ENCODE measurements at regions not wholly inside any gene's neighbourhood (a gene's known extent, or its start where the extent isn't known, plus 50 kb on each side); places are given as distances from the start of the nearest gene placed in this dataset.
A peak's percentile ranks its signal among the peaks of the same experiment; 100 is the strongest.
"Not testable (repeated sequence)": the region's sequence is repeated elsewhere in the genome, so short reads cannot be mapped to it uniquely, and the experiment has no call there.

DNA sequence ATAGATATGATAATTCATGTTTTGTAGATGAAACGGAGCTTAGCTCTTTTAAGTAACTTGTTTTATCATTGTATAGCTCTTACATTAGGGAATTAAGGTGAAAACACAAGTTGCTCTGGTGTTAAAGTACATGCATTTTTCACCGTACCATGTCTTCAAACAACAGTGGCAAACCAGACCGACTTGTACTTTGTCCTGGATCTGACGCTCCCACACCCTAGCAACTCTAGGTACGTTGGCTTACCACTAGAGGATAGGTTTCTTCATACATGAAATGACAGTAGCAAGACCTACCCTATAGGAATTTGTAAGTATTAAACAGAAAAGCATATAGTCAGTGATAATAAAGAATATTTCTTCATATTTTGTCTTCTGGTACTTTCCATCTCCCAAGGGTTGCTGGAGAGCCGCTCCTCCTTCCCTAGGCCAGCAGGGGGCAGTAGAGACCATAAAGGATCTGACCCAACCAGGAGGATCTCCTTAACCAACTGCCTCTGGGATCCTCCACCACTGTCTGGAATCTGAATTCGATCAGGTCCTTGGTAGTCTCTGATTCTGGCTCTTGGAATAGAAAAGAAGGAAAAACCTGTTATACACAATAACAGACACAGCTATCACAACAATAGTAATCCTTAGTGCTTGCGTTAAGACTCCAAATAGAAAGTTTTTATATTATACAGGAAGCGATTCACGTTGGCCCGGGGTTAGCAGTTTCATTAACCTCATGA, 136.7 kb downstream of the CAVIN4 start:
- peak in 1 of 2 experiments; percentile 23 for DNase-seq

DNA sequence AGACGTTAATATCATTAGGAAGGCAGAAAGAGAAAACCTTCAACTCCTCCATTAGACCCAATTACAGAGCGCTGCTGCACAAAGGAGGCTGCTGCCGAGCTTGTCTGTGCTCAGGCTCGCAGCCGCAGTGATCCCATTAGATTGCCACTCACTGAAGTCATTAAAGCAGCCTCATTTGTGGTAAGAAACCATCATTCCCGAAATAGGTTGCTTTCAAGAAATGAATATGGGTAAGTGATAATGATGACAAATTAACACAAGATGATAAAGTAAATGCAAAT, 137.2 kb downstream of the CAVIN4 start:
- DNase-seq: no peak

DNA sequence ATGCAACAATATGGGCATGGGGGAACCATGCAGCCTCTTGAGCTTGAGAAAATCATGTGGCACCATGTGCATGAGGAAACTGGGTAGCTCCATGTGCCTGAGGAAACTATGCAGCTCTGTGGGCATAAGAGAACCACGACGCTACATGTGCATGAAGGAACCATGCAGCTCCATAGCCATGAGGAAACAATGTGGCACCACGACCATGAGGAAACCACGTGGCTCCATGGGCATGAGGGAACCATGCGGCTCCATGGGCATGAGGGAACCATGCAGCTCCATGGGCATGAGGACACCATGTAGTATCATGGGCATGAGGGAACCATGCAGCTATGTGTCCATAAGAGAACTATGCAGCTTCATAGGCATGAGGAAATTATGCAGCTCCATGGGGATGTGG, 140.8 kb downstream of the CAVIN4 start:
- DNase-seq: no peak

DNA sequence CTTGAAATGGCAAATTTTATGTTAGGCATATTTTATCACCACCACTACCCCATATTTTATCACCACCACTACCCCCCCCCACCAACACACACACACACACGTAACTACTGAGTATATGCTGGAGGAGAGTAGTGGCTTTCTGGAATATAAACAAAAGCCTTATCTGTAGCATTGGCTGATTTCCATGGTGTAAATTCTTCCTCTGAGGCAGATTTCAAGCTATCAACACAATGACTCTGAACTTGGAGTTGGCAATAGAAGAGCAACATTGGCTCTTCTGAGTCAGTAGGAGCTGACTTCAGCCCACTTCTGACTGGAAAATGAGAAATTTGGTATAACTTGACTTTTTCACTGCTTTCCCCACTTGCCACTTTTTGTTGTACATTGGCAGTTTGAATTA, 143.0 kb downstream of the CAVIN4 start:
- no peak for DNase-seq

DNA sequence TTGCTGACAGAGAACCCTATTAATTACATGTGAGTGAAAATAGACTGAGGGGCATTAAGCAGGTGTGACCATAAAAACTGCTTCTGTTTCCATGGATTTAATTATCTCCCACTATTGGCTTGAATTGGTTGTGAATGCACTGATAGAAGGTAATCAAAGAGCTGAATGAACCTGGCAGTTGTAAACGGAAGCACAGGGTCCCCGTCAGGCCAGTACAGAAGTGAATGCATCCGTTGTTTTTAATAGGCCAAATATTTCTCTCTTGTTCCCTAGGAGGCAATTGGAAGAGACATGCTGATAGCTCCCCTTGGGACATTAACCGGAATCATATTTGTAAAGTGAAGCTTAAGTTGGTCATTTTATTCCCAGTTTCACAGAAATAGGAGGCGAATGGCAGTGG, 147.0 kb downstream of the CAVIN4 start:
- no peak for DNase-seq

DNA sequence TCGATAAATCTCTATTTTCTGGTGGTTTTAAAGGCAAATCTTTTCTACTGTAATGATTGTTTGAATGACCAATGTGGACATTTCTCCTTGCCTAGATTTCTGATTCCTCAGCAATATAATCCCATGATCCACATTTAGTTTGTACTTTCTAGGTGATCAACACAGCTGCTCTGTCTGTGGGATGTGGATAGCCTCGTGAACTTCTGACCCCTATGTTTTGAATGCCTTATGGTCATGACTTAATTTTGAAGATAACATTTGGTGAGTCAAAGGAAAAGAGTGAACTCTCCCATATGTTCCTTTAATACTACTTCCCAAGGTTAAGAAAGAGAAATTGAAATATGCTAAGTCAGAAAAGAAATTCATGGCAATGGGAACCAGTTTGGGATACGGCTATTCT, 147.5 kb downstream of the CAVIN4 start:
- DNase-seq: no peak

DNA sequence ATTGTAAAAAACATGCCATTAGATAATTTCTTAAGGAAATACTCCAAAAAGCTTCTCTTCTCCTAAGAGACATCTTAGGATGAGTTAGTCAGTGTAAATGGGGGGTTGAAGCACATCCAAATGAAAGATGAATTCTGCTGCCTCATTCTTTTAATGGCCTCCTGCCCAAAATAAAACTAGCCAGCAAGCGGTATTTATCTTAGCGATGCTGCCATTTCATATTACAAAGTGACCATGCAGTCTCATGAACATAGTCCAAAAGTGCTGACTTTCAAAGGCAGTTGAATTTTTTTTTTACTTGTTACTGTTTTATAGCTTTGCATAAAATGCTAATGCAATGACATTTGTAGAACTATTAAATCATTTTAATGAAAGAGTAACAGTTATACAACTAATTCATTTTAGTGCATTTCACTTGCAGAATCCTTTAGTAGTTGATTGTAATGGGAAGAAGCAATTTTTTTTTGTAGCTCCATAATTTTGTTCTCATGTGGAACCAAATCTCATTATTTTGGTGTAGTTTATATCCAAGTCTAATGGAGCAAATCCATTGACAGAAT, 151.5 kb downstream of the CAVIN4 start:
- no peak for DNase-seq

DNA sequence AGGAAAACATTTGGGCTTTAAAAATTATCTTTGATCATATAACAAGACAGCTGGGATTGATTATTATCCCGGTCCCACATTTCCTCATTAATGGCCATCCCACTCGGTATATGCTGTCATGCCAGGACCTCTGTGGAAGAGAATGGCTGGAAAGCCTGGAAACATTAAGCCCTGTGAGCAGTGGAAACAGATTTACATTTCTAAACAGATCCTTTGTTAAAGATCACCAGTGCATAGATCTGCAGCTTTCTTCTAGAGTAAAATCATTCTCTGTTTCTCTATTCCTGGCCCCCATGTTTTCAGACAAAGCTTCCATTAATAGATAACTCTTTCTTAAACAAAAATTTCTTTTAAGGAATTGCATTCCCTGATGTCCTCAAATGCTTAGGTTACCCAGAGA, 152.2 kb downstream of the CAVIN4 start:
- DNase-seq: no peak

DNA sequence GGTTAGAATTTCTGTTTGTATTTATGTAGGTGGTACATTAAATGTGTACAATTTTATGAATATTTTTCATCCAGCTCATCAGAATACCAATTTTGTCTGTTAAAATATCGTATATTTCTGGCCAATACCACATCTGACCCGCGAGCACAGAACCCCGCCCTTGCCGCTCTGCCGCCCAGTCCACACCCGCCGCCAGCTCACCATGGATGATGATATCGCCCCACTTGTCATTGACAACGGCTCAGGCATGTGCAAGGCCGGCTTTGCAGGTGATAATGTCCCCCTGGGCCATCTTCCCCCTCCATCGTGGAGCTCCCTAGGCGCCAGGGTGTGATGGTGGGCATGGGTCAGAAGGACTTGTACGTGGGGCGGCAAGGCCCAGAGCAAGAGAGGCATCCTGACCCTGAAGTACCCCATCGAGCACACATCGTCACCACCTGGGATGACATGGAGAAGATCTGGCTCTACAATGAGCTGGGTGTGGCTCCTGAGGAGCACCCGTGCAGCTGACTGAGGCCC, 153.2 kb downstream of the CAVIN4 start:
- no peak for DNase-seq

DNA sequence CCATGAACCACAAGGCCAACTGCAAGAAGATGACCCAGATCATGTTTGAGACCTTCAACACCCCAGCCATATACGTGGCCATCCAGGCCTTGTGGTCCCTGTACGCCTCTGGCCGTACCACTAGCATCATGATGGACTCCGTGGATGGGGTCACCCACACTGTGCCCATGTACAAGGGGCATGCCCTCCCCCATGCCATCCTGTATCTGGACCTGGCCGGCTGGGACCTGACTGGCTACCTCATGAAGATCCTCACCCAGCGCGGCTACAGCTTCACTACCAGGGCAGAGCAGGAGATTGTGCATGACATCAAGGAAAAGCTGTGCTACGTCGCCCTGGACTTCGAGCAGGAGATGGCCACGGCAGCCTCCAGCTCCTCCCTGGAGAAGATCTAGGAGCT, 153.7 kb downstream of the CAVIN4 start:
- no peak for DNase-seq

DNA sequence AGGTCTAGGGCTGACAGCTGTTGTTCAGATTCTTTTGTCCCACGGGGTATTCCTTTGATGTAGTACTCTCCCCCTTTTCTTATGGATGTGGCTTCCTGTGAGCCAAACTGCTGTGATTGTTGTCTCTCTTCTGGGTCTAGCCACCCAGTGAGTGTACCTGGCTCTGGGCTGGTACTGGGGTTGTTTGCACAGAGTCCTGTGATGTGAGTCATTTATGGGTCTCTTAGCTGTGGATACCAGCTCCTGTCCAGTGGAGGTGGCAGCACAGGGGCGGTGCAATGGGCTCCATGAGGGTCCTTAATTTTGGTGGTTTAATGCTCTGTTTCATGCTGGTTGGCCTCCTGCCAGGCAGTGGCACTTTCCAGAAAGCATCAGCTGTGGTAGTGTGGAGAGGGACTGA, 161.3 kb downstream of the CAVIN4 start:
- no peak for DNase-seq

DNA sequence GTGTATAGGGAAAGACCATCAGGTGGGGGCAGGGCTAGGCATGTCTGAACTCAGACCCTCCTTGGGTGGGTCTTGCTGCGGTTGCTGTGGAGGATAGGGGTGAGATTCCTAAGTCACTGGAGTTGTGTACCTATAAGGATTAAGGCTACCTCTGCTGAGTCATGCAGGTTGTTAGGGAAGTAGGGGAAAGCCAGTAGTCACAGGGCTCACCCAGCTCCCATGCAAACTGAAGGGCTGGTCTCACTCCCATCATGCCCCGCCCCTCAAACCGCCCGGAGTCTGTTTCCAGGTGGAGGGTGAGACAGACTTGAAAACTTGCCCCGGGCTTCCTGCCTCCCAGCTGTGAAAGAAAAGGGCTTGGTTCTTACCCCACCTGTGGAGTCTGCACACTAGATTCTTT, 161.8 kb downstream of the CAVIN4 start:
- no peak for DNase-seq

DNA sequence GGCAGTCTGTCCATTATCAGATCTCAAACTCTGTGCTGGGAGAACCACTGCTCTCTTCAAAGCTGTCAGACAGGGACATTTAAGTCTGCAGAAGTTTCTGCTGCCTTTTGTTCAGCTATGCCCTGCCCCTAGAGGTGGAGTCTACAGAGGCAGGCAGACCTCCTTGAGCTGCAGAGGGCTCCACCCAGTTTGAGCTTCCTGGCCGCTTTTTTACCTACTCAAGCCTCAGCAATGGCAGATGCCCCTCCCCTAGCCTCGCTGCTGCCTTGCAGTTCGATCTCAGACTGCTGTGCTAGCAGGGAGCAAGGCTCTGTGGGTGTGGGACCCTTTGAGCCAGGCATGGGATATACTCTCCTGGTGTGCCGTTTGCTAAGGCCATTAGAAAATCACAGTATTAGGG, 171.1 kb downstream of the CAVIN4 start:
- DNase-seq: not testable (repeated sequence)

DNA sequence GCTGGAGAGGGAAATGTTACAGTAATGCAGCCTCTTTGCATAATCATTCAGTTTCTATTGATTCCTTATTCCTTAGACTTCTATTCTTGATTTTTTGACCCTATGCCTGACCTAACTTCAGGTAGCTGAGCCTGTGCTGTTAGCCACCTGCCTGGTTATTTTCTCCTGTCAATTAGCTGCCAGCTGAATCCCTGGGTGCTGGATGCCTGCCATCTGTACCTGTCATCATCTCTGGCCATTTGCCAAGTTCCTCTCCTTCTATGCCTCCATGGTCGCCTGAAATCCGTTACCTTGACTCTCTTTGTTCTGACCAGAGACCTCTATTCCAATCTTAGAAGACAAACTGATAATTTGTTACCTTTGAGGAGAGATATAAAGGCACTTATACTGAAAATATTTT, 178.3 kb downstream of the CAVIN4 start:
- DNase-seq: no peak

DNA sequence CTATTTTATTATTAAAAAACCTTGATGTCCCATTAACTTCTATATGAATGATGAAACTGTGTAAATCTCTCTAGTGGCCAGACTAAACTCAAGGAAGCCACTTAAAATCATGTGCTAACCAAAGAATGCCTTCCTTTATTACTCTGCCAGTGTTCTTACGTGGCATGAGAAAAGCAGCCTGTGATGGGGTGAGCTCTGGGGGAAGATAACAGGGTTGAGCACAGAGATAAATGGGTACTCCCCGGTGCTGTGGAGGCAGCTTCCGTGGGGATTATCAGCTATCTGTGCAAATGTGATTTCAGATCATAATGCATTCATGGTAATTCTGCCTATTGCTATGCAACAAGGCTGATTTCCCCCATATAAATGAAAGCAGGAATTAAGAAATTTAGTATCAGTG, 181.3 kb downstream of the CAVIN4 start:
- no peak for DNase-seq

DNA sequence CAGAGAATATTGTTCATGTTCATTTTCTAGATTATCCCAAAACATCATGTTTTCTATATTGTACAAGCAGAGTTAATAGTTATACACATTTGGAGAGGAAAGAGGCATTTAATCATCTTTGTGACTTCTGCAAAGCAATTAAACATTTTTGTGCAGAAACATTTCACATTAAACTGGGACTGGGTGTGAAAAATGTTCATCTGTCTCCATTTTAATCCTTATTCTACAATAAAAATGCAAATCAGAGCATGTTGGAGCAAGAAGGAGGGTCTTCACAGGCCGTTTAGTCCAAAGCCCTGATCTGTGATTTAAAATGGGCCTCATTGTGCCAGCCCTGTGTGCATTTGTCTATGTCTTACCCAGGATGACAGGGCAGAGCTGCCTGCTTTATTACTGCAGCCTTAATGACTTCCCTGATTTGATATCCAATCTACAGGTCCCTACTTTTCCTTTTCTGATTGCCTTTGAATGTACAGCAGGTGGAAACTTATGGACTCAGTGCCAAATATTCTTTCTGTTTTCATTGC, 183.5 kb downstream of the CAVIN4 start:
- no peak for DNase-seq

DNA sequence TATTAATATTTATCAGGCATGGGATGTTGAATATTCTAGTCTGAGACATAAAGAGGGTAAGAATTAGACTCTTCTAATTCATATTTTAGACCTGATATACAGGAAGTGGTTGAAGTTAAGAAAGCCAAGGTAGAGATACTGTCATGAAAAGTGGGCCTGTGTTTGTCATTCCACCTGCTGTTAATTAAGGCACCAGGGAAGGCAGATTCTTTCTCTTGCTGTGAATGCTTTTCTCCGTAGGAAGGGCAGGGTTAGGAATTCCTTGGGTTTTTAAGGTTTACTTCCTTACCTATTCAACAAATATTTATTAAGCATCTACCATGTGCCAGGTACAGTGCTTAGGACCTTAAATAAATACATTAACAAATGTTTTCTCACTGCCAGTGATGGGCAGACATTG, 196.4 kb downstream of the CAVIN4 start:
- DNase-seq: no peak

DNA sequence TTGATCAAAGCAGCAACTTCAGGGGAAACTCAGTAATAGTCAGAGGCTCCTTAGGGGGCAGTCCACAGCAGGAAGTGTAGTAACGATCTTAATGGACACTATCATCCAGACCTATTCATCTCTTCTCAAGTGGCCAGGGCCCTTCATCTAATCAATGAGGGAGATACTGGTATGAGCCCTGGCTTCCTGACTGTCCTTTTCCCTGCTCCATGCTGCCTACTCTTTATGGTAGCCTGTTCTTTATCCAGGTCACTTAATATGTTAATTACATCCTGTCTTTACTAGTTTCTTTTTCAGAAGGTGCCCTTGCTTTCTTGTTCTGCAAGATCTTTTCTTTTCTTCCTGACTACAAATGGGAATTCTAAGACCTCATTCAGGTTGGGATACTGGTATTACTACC, 197.1 kb downstream of the CAVIN4 start:
- DNase-seq: no peak

DNA sequence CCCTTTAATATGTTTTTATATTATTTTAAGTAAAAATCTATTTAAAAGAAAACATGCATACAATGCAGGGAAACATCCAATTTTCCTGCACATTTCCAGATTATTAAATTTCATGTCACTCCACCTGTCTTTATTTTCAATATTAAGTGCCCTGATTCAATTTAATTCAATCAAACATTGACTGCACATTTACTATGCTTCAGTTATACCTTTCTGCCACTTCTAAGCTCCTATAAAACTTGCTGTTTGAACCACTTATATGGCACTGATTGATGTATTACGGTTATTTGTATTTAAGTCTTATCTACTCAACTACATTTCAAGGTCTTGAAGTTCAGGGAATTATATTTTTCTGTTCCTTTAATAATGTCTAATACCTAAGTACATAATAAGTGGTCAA, 198.0 kb downstream of the CAVIN4 start:
- no peak for DNase-seq

DNA sequence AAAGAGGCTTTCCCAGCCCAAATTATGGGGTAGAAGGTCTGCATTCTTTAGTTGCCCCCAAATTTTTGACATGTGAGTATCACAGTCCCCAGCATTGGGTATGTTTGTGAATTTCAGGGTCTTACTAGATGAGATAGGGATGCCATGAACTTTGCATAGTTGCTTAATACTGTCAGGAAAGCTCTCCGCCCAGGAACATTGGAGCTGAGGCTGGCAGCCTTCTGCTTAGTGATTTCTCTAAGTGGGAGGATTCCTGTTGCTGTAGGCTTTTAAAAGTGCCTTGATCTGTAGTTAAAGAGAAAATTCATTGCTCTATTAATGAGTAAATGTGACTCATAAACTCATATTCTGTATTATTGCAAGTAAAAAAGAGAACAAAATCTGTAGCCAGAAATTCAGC, 206.9 kb downstream of the CAVIN4 start:
- no peak for DNase-seq

DNA sequence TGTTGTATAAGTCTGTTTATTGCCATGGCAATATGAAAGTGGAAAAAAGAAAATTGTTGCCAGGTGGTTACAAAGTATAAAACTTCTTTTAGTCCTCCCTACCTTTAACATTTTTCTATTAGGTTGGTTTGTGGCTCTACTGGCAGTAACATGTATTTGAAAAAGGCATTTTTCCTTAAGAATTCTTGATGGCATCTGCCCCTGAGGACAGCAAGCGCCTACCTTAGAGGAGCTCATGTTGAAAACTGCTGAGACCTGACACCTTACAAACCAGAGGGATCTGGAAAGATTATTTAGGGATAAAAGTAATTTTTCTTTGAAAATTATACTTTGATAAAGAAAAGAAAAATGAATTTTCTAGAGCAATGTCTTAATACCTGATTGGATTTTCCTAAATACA, 208.1 kb downstream of the CAVIN4 start:
- DNase-seq: no peak

DNA sequence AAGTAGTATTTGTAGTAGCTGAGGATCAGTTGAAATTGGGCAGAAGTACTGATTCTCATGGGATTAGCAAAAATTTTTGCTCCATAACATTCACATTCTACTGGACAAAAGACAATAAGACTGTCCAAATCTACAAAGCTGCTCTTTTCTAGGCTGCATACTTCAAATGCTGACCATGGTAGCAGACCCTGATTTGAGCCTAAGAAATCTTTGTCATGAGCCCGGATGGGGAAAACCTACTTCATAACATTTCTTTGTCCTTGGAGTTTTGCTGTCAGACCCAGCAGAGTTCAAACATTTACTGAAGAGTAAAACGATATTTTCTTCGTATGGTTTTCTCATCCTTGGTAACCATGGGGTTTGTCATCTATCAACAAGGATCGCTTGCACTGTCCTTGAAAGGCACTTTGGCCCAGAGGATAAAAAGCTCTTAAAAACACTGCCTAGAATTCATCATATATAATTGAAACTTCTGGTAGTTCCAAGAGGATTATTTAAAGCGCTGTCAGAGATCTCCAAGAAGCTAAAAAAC, 216.9 kb downstream of the CAVIN4 start:
- DNase-seq: no peak

DNA sequence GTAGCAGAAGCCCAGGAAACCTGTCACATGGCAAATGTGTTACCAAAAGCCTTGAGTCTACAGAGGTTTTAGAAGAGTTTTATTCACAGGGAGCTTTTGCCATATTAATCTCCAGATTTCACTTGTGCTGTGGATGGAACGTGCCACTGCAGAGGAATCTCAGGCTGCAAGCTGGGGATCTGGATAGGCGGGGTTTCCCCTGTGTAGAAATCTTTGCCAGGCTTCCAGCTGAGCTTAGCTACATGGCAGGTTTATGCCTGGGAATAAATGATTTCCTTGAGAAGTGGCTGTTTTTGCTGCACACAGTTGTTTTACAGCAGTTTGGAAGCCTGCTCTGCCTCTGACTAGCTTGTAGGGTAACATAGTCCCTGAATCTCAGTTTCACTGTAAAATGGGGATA, 224.6 kb upstream of the PLPPR1 start:
- no peak for DNase-seq

DNA sequence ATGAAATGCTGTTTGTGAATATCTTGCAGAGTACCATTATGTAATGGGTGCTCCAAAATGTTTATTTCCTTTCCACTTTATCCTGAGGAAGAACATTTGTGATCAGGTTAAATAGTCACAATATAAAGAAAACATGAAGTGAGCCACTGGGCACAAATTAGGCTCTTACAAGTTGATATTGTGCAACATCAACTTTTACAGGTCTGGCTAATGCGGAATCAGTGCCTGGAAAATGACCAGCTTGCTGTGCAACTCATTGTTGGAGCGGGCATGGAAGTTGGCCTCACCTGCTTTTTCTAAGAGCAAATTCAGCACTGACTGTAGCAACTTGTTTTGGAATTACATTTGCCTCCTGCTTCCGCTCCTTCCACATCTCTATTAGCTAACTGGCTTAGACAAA, 216.9 kb upstream of the PLPPR1 start:
- no peak for DNase-seq

DNA sequence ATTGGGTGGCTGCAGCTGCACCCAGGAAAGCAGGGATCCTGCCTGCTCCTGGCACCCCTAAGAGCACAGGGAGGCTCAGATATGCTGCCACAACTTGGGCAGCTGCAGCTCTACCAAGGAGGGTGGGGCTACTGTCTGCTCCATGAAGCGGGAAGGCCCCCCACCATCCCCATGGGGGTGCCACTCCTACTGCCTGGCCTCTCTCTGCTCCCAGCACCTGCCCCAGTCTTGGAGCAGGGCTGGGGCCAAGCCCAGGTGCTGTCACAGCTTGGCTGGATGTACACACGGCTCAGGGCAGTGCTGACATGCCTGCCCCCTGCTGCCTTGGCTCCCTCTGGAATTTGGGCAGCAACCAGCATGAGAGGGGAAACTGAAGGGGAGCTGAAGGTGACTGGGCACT, 214.7 kb upstream of the PLPPR1 start:
- no peak for DNase-seq

All from stimulated activated CD4-positive, alpha-beta T cell treated with anti-CD3 and anti-CD28 coated beads, Interleukin-4, amount 100 ng/mL, for 4 hours (primary cell).